A549 (cell line): ENCODE measurements at regions not wholly inside any gene's neighbourhood (a gene's known extent, or its start where the extent isn't known, plus 50 kb on each side); places are given as distances from the start of the nearest gene placed in this dataset.

Source experiments
- ATAC-seq, 2 experiments: fragments of 200-7000 bp in 1 of 2; fragments of >200 bp in 1 of 2; cut with Nextera tagmentation in 1 of 2; cut with Tn5 transposase in 1 of 2; 3 replicates each; pipeline versions ENCODE4 v1.8.0 to v1.9.1; 2018 to 2020; ENCODE audit warnings: mild to moderate bottlenecking in 1 of 2, moderate library complexity in 1 of 2
- CTCF ChIA-PET: fragments of 300-600 bp; sonication (Branson Sonifier 250); formaldehyde crosslinking; extraction: SDS; loops from one replicate; lab custom pipeline; 2021; ENCODE audit warnings: antibody characterized with exemption, inconsistent platforms; lab: Yijun Ruan, JAX
- POLR2A ChIA-PET: fragments of 350-600 bp; formaldehyde crosslinking; extraction: SDS; loops from one replicate; lab custom pipeline; 2021; ENCODE audit warnings: antibody characterized with exemption, inconsistent platforms; lab: Yijun Ruan, JAX
- DNase-seq, 2 experiments: peaks; one replicate each; pipeline versions ENCODE4 v3.0.0 to v3.0.0-alpha.2; 2011 to 2016; ENCODE audit warnings: low read depth in 1 of 2, low spot score in 1 of 2
- FAIRE-seq: peaks from 2 replicates; lab custom pipeline; 2011; peaks lifted over from hg19 to GRCh38; lab: Jason Lieb, UNC
- H3K27ac ChIP-seq, 2 experiments: fragments of >200 bp; sonication (Bioruptor Twin); formaldehyde crosslinking; 3 replicates each; pipeline ENCODE4 v1.5.1; 2016 to 2017
- H3K4me1 ChIP-seq: fragments of >200 bp; sonication (Bioruptor Twin); formaldehyde crosslinking; 3 replicates; pipeline ENCODE4 v1.6.1; 2016
- H3K4me2 ChIP-seq: fragments of >200 bp; sonication (Bioruptor Twin); formaldehyde crosslinking; 3 replicates; pipeline ENCODE4 v1.6.1; 2016
- H3K4me3 ChIP-seq: fragments of >200 bp; sonication (Bioruptor Twin); formaldehyde crosslinking; 3 replicates; pipeline ENCODE4 v1.5.1; 2016
- H3K9me3 ChIP-seq: fragments of >200 bp; sonication (Bioruptor Twin); formaldehyde crosslinking; 3 replicates; pipeline ENCODE4 v1.6.1; 2016
- CBX2 ChIP-seq: fragments of 200-600 bp; sonication (generic); IDR thresholded peaks from 2 replicates; pipeline ENCODE4 v1.6.1; 2016; ENCODE audit warnings: low read depth, mild to moderate bottlenecking, borderline replicate concordance
- CHD4 ChIP-seq: fragments of 200-600 bp; sonication (generic); IDR thresholded peaks from 2 replicates; pipeline ENCODE4 v1.6.1; 2016; ENCODE audit warnings: antibody characterized with exemption, mild to moderate bottlenecking, borderline replicate concordance
- EHF ChIP-seq: fragments of 250-450 bp; sonication (Bioruptor Pico); IDR thresholded peaks from 2 replicates; pipeline ENCODE4 v1.5.0; 2020; ENCODE audit warnings: mild to moderate bottlenecking
- FOSB ChIP-seq: fragments of 250-450 bp; sonication (Bioruptor Pico); IDR thresholded peaks from 2 replicates; pipeline ENCODE4 v1.5.0; 2020; ENCODE audit warnings: mild to moderate bottlenecking, moderate library complexity
- FOSL2 ChIP-seq, 2 experiments: fragments of 450-650 bp in 1 of 2; fragments of >200 bp in 1 of 2; sonication (Bioruptor Twin) in 1 of 2; formaldehyde crosslinking; IDR thresholded peaks; 2 replicates each; pipeline versions ENCODE4 v1.5.0 to v1.6.1; 2016 to 2020; ENCODE audit warnings: mild to moderate bottlenecking in 1 of 2, moderate library complexity in 1 of 2
- HDAC2 ChIP-seq: fragments of 200-600 bp; sonication (generic); IDR thresholded peaks from 2 replicates; pipeline ENCODE4 v1.6.1; 2016
- HEYL ChIP-seq: fragments of 250-450 bp; sonication (Bioruptor Pico); IDR thresholded peaks from 2 replicates; pipeline ENCODE4 v1.8.0; 2021; ENCODE audit warnings: mild to moderate bottlenecking, moderate library complexity
- KDM5A ChIP-seq: fragments of 200-600 bp; sonication (generic); IDR thresholded peaks from 2 replicates; pipeline ENCODE4 v1.6.1; 2016; ENCODE audit warnings: antibody characterized with exemption, mild to moderate bottlenecking
- MAFK ChIP-seq: fragments of 450-650 bp; IDR thresholded peaks from 2 replicates; pipeline ENCODE4 v1.6.1; 2014; ENCODE audit not compliant: partially characterized antibody
- MYC ChIP-seq: IDR thresholded peaks from 2 replicates; pipeline ENCODE4 v1.6.1; 2012; ENCODE audit warnings: mild to moderate bottlenecking, inconsistent platforms, low read length, improper control_type of control experiment, borderline replicate concordance
- NPAS2 ChIP-seq: fragments of 250-450 bp; sonication (Bioruptor Pico); IDR thresholded peaks from 2 replicates; pipeline ENCODE4 v1.8.0; 2022; ENCODE audit warnings: mild to moderate bottlenecking, moderate library complexity, borderline replicate concordance
- NR3C1 ChIP-seq: fragments of >200 bp; sonication (Bioruptor Twin); formaldehyde crosslinking; IDR thresholded peaks from 3 replicates; pipeline ENCODE4 v1.6.1; 2017
- POLR2A ChIP-seq: IDR thresholded peaks from 2 replicates; pipeline ENCODE4 v1.6.1; 2012; ENCODE audit warnings: mild to moderate bottlenecking, low read length
- POLR2AphosphoS2 ChIP-seq: conservative IDR thresholded peaks from 2 replicates; pipeline ENCODE4 v1.6.1; 2012; ENCODE audit warnings: low read length, improper control_type of control experiment, inconsistent platforms
- RFX5 ChIP-seq: fragments of 450-650 bp; IDR thresholded peaks from 2 replicates; pipeline ENCODE4 v1.7.1; 2014; ENCODE audit warnings: antibody characterized with exemption, mild to moderate bottlenecking, moderate library complexity
- RNF2 ChIP-seq: fragments of 200-600 bp; sonication (generic); IDR thresholded peaks from 2 replicates; pipeline ENCODE4 v1.6.1; 2016; ENCODE audit warnings: low read depth, mild to moderate bottlenecking, antibody characterized with exemption, moderate library complexity, borderline replicate concordance
- SMC3 ChIP-seq: fragments of >200 bp; sonication (Bioruptor Twin); formaldehyde crosslinking; IDR thresholded peaks from 3 replicates; pipeline ENCODE4 v1.6.1; 2018; ENCODE audit warnings: inconsistent platforms
- ZFP36 ChIP-seq: fragments of 450-650 bp; IDR thresholded peaks from 2 replicates; pipeline ENCODE4 v1.6.1; 2014; ENCODE audit warnings: borderline replicate concordance; ENCODE audit not compliant: partially characterized antibody
- ZSCAN20 ChIP-seq: fragments of 250-450 bp; sonication (Bioruptor Pico); IDR thresholded peaks from 2 replicates; pipeline ENCODE4 v1.8.0; 2022; ENCODE audit warnings: mild to moderate bottlenecking, moderate library complexity
- whole genome bisulfite sequencing: methylation state at CpG from one replicate; pipeline ENCODE4 v1.1.6; 2017; ENCODE audit errors: missing lambda C conversion rate; 5-methylcytosine and 5-hydroxymethylcytosine counted together
- TF ChIP-seq, protein P1 (sequence below): fragments of 450-650 bp; IDR thresholded peaks from 2 replicates; pipeline ENCODE4 v1.6.1; 2014; ENCODE audit warnings: antibody characterized with exemption
- TF ChIP-seq, protein P2 (sequence below): fragments of >200 bp; sonication (Bioruptor Twin); formaldehyde crosslinking; IDR thresholded peaks from 2 replicates; pipeline ENCODE4 v1.6.1; 2016
- TF ChIP-seq, protein P3 (sequence below): fragments of 250-450 bp; sonication (Bioruptor Pico); IDR thresholded peaks from 2 replicates; pipeline ENCODE4 v1.5.0; 2020; ENCODE audit warnings: low read depth, mild to moderate bottlenecking, moderate library complexity
- TF ChIP-seq, protein P4 (sequence below): fragments of 150-350 bp; IDR thresholded peaks from 2 replicates; pipeline ENCODE4 v1.6.1; 2014; ENCODE audit warnings: low read depth, mild to moderate bottlenecking, low read length
- TF ChIP-seq, protein P5 (sequence below): IDR thresholded peaks from 2 replicates; pipeline ENCODE4 v1.6.1; 2012

DNA sequence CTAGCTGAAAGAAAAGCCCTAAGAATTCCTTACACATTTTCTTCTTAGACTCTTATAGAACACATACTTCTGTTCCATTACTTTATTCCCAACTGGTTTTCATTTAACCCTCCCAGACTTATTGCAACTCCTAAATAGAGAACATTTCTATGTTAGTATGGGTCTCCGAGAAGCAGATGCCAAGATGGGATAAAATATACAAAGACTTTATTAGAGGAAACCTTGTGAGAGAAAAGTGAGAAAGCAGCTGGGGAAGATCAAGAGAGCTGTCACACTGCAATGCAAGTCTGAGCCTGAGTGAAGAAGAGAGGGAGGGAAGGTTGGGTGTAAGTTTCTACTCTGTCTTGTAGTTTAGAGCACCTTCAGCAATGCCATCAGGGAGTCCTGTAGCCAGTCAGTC lies 979.3 kb downstream of the IGSF11 start:
- Histone ChIP-seq H3K27ac (no peak overlapping the region), H3K4me3 (no peak overlapping the region), H3K9me3 (no peaks in the 10 kb centered on the region), H3K4me2 (no peak overlapping the region), H3K4me1 (no peaks in the 10 kb centered on the region)
- no peak; a peak in 1 of 6 replicates for ATAC-seq
- no peak for TF ChIP-seq FOSL2 (IDR thresholded peaks at IDR 0.05)
- TF ChIP-seq FOSL2 (CRISPR knock-in tag; IDR thresholded peaks at IDR 0.05) = no peak
- TF ChIP-seq RFX5 = no peak
- no peak for TF ChIP-seq ZFP36
- TF ChIP-seq, protein P1, sequence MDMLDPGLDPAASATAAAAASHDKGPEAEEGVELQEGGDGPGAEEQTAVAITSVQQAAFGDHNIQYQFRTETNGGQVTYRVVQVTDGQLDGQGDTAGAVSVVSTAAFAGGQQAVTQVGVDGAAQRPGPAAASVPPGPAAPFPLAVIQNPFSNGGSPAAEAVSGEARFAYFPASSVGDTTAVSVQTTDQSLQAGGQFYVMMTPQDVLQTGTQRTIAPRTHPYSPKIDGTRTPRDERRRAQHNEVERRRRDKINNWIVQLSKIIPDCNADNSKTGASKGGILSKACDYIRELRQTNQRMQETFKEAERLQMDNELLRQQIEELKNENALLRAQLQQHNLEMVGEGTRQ = no peak
- no peak for TF ChIP-seq NR3C1
- no peak for TF ChIP-seq EHF (CRISPR knock-in tag)
- TF ChIP-seq HEYL (CRISPR knock-in tag) = no peak
- TF ChIP-seq RNF2 = no peak
- TF ChIP-seq POLR2AphosphoS2 = no peak
- TF ChIP-seq HDAC2 = no peak
- no peak for TF ChIP-seq SMC3
- TF ChIP-seq POLR2A = no peak
- TF ChIP-seq, protein P2, sequence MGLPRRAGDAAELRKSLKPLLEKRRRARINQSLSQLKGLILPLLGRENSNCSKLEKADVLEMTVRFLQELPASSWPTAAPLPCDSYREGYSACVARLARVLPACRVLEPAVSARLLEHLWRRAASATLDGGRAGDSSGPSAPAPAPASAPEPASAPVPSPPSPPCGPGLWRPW = no peak
- TF ChIP-seq, protein P3, sequence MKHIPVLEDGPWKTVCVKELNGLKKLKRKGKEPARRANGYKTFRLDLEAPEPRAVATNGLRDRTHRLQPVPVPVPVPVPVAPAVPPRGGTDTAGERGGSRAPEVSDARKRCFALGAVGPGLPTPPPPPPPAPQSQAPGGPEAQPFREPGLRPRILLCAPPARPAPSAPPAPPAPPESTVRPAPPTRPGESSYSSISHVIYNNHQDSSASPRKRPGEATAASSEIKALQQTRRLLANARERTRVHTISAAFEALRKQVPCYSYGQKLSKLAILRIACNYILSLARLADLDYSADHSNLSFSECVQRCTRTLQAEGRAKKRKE (CRISPR knock-in tag) = no peak
- no peak for TF ChIP-seq MYC
- TF ChIP-seq NPAS2 (CRISPR knock-in tag) = no peak
- TF ChIP-seq CHD4 = no peak
- CTCF ChIA-PET = no interaction called here
- POLR2A ChIA-PET = no interaction called here
- no peak for DNase-seq
- WGBS = 7% methylated on average over 1 of the region's 1 CpG
- no peak for FAIRE-seq

DNA sequence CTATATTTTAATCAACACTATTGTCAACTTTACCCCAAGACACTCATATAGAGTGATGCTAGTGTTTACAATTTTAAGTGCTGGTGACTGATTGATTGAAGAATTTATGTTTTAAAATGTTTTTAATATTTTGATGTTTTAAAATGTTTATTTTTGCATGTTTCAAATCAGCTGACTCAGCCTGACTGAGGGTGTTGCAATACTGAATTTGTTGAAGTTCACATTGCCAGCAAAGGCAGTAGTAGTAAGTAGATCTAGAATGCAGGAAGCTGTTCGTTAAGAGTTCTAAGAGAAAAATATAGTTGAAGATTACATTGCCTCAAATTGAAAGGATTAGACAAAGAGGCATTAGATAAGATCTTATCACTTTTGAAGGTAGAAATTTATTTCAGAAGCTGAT lies 977.6 kb downstream of the IGSF11 start:
- CTCF ChIA-PET = no interaction called here
- H3K4me2 ChIP-seq = no peak overlapping the region
- H3K4me1 ChIP-seq = no peaks in the 10 kb centered on the region
- 0% methylated on average over 1 of the region's 1 CpG for WGBS
- TF ChIP-seq, protein P4, sequence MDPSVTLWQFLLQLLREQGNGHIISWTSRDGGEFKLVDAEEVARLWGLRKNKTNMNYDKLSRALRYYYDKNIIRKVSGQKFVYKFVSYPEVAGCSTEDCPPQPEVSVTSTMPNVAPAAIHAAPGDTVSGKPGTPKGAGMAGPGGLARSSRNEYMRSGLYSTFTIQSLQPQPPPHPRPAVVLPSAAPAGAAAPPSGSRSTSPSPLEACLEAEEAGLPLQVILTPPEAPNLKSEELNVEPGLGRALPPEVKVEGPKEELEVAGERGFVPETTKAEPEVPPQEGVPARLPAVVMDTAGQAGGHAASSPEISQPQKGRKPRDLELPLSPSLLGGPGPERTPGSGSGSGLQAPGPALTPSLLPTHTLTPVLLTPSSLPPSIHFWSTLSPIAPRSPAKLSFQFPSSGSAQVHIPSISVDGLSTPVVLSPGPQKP = no peak
- TF ChIP-seq MAFK (peak; percentile 59), CBX2 (no peak)
- TF ChIP-seq, all 56 proteins: peak for 1
- DNase-seq = no peak
- POLR2A ChIA-PET = no interaction called here
- no peak for ATAC-seq
- Histone ChIP-seq H3K9me3 (no peaks in the 10 kb centered on the region), H3K27ac (no peak overlapping the region), H3K4me3 (no peak overlapping the region)
- peak; percentile 56 for FAIRE-seq

DNA sequence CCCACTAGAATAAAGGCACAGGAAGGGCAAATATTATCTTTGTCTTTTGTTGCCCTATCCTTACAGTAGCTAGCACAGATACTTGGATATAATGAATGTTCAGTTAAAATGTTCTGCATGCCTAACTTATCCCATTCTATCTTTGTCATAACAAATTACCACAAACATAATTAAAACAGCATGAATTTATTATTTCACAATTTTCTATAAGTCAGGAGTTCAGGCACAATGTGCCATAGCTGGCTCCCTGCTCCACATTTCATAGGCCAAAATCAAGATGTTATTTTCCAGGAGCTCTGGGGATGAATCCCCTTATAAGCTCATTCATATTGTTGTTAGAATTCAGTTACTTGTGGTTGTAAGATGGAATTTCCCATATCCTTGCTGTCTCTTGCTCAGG lies 975.5 kb downstream of the IGSF11 start:
- Histone ChIP-seq H3K4me3 (no peak overlapping the region), H3K27ac (no peak overlapping the region), H3K9me3 (no peaks in the 10 kb centered on the region), H3K4me2 (no peak overlapping the region), H3K4me1 (no peaks in the 10 kb centered on the region)
- POLR2A ChIA-PET = no interaction called here
- TF ChIP-seq POLR2AphosphoS2 = no peak
- TF ChIP-seq, protein P5, sequence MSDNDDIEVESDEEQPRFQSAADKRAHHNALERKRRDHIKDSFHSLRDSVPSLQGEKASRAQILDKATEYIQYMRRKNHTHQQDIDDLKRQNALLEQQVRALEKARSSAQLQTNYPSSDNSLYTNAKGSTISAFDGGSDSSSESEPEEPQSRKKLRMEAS = no peak
- TF ChIP-seq KDM5A = no peak
- TF ChIP-seq ZSCAN20 (CRISPR knock-in tag) = no peak
- TF ChIP-seq FOSB (CRISPR knock-in tag) = no peak
- CTCF ChIA-PET = no interaction called here
- ATAC-seq = no peak
- no peak for FAIRE-seq
- DNase-seq = no peak
